ENCODE measurements at regions not wholly inside any gene's neighbourhood (a gene's known extent, or its start where the extent isn't known, plus 50 kb on each side); places are given as distances from the start of the nearest gene placed in this dataset.
"Not testable (repeated sequence)": the region's sequence is repeated elsewhere in the genome, so short reads cannot be mapped to it uniquely, and the experiment has no call there.

DNA sequence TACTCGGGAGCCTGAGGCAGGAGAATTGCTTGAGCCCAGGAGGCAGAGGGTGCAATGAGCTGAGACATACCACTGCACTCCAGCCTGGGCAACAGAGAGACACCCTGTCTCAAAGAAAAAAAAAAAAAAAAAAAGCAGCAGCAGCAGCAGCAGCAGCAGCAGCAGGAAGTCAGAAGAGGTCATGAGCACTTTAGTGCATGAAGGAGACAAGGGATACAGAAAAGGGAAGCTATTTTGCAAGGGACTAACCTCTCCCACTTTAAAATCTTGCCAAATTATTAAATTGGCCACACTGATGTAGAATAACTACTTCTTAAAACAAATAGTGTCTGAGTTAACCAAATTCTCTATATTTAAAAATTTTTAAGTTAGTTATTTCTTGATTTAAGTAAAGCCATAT, 113.4 kb upstream of the PDE1A start:
- no peak overlapping the region for H3K27ac Mint-ChIP-seq
- DNase-seq (ENCODE audit: low spot score): no peak
- H3K36me3 Mint-ChIP-seq (ENCODE audit: low read depth): no peaks in the 10 kb centered on the region
- no peak overlapping the region for H3K4me3 Mint-ChIP-seq
- H3K27me3 Mint-ChIP-seq (ENCODE audit: low read depth): no peaks in the 10 kb centered on the region
- no peaks in the 10 kb centered on the region for H3K9me3 Mint-ChIP-seq
- no peaks in the 10 kb centered on the region for H3K4me1 Mint-ChIP-seq (ENCODE audit: low read depth)

DNA sequence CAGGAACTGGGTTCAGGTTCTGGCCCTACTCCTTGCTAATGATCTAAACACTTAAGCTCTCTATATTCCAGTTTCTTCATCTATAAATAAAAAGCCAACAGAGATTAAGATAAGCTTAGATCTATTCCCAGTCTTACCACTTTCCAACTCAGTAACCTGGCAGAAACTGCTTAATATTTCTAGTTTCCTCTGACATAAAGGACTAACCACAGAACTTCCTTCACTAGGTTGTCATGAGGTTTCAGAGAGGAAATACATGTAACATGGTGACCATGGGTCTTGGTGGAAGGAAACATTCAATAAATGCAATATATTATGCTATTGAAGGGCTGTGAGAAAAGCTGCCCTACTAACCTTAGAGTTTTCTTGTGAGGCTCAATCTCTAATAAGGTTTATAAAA, 114.4 kb upstream of the PDE1A start:
- no peaks in the 10 kb centered on the region for H3K4me1 Mint-ChIP-seq (ENCODE audit: low read depth)
- H3K4me3 Mint-ChIP-seq: no peak overlapping the region
- no peaks in the 10 kb centered on the region for H3K9me3 Mint-ChIP-seq
- DNase-seq (ENCODE audit: low spot score): no peak
- H3K27me3 Mint-ChIP-seq (ENCODE audit: low read depth): no peaks in the 10 kb centered on the region
- H3K27ac Mint-ChIP-seq: no peak overlapping the region
- no peaks in the 10 kb centered on the region for H3K36me3 Mint-ChIP-seq (ENCODE audit: low read depth)

DNA sequence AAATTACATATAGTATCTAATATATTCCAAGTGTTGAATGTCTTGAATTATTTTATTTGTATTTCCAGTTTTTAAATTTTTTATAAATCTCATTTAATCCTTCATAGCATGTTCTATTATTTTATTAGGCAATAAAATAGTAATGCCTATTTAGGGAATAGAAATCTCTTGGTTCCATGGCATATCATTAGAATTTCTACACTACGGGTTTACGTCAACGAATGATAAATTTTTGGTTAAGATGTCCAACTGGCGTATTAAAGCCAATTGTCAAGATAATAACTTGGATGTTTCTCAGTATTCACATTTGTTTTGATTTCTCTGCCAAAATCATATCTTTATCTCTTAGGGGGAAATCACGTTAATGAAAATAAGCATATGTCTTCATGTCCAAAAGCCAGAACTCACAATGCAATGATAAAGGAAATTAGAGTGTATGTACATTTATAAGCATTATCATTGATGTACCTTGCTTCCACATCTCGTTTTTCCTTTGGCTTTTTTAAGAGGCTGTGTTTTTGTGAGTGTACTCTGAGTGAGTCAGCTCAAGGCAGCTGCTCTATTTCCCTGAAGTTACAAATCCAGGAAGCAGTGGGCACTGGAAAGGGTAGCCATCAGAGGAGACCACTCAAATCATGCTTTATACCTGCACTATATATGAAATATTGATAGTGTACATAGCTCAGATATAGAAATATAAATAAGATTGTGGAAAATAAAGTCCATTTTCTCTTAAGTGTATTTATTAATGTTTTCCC, 115.8 kb upstream of the PDE1A start:
- Mint-ChIP-seq H3K9me3 (no peaks in the 10 kb centered on the region), H3K4me3 (no peak overlapping the region), H3K27me3 (ENCODE audit: low read depth) (no peaks in the 10 kb centered on the region), H3K4me1 (ENCODE audit: low read depth) (no peaks in the 10 kb centered on the region), H3K36me3 (ENCODE audit: low read depth) (no peaks in the 10 kb centered on the region), H3K27ac (no peak overlapping the region)
- DNase-seq (ENCODE audit: low spot score): no peak

DNA sequence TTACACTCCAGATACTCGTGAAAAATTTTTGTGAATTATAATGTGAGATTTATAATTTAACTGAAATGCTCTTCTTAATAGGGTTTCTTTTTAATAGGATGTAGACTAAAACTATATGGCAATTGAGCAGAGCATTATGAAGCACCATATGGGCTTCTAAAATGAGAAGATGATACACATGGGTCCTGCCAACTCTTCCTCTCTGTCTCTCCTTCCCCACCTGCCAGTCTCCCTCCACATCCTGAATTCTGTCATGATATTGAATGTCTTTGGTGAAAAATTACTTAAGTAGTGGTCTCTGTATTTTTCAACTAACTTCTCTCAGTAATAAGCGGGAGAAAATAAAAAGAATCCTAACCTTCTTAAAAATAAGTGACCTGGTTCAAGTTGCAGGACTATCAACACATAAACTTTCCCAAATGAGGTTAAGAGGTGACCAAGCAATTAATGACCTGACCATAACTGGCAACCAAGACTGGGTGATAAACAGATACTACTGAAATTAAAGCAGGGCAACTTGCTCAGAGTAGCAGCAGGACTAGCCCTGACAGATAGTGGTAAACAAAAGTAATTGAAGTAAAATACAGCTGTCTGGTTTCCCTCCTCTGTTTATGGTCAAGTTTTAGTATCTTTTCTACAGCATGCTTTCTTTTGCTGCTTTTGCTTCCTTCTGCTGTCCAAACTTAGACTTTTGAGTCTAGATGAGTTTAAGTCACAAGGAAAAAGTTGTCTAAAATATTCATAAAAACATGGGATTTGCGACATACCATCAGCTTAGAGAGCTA, 117.1 kb upstream of the PDE1A start:
- DNase-seq (ENCODE audit: low spot score): no peak
- Mint-ChIP-seq H3K36me3 (ENCODE audit: low read depth) (no peaks in the 10 kb centered on the region), H3K4me1 (ENCODE audit: low read depth) (no peaks in the 10 kb centered on the region), H3K27me3 (ENCODE audit: low read depth) (no peaks in the 10 kb centered on the region), H3K27ac (no peak overlapping the region), H3K4me3 (no peak overlapping the region), H3K9me3 (no peaks in the 10 kb centered on the region)

DNA sequence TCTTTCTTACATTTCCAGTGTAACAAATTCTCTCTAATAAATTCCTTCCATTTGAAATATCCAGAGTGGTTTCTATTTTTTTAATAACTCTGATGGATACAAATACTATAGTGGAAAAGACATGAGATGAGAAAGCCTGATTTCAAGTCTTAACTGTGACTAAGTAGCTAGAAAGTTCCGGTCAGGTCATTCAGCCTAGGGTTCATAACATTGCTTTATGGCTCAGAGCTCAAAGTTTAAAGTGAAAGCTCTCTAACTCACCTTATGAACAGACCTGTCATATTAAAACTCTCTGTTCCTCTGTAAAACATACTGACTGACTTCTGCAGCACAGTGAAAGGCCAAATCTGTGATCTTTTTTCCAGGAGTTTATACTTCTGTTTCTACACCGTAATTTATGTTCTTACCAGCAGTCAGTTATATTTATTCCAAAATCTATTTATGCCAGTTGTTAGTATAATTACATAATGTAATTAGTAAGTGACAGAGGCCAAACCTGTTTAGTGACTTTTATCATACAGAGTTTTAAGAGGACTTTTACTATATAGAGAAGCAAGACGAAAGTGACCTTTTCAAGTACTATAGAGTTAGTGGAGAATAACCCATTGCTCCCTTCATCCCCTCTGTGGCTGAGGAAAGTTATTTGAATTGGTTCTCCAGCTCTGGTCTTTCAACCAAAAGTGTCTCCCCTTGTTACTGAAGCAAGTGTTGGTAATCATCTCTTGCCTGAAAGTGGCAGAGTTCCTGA, 118.8 kb upstream of the PDE1A start:
- H3K36me3 Mint-ChIP-seq (ENCODE audit: low read depth): no peaks in the 10 kb centered on the region
- DNase-seq (ENCODE audit: low spot score): no peak
- no peaks in the 10 kb centered on the region for H3K4me1 Mint-ChIP-seq (ENCODE audit: low read depth)
- no peak overlapping the region for H3K27ac Mint-ChIP-seq
- no peak overlapping the region for H3K4me3 Mint-ChIP-seq
- no peaks in the 10 kb centered on the region for H3K9me3 Mint-ChIP-seq
- no peaks in the 10 kb centered on the region for H3K27me3 Mint-ChIP-seq (ENCODE audit: low read depth)

DNA sequence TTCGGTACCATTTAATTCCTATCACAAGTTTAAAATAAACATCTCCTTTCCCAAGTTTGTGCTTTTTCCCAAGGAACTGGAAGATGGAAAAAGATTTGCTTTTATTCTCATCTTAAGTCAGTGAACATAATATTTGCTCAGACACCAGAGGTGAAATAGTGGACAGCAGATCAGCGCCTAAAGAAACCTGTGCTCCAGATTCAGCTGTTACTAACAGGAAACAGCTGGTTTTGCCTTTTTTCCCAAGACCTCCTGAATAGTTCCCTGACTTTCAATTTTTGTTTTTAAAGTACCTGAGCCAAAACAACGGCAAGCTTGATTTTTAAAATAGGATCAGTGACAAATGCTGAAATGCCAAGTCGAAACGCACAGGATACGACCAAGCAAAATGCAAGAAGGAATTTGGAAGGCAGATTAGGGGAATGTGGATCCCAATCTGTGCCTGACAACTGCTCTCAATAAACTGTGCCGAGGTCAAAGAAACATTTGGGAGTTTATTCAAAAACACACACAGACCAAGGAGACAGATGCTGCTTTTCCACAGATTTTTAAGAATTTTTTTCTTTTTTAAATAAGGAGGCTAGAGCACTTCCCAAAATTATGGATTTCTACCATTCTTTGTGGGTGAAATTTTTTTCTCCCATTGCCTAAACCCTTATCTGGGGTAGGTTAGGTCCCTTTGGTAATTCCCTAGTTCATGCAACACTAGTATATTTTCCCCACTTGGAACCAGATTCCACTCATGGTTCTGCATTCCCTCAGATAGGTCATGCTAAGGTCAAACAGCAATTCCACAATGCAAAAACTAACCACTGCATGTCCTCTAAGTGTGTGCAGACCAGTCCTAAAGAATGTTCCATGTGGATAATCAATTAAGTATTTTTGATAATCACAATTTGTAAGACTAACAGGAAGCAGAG, 121.5 kb upstream of the PDE1A start:
- Mint-ChIP-seq H3K4me3 (no peak overlapping the region), H3K9me3 (no peaks in the 10 kb centered on the region), H3K36me3 (ENCODE audit: low read depth) (no peaks in the 10 kb centered on the region), H3K27ac (no peak overlapping the region), H3K27me3 (ENCODE audit: low read depth) (no peaks in the 10 kb centered on the region), H3K4me1 (ENCODE audit: low read depth) (no peaks in the 10 kb centered on the region)
- no peak for DNase-seq (ENCODE audit: low spot score)

DNA sequence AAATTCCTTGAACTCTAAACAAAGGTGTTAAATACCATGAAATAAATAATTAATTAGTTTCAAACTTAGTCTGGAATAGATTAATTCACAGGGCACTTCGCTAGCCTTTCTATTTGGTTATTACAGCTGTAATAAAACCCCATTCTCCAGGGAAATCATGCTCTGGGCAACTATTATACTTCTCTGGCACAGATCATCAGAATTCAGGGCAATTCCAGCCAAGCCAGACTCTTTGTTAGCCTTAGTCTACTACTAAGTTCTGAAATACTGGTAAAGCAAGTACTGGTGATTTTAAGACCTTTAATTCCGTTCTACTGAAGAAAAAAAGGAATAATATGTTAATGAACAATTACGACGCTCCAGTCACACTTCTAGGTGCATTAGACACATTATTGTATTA, 123.4 kb upstream of the PDE1A start:
- Mint-ChIP-seq H3K9me3 (no peaks in the 10 kb centered on the region), H3K4me1 (ENCODE audit: low read depth) (no peaks in the 10 kb centered on the region), H3K27me3 (ENCODE audit: low read depth) (no peaks in the 10 kb centered on the region), H3K27ac (no peak overlapping the region), H3K4me3 (no peak overlapping the region), H3K36me3 (ENCODE audit: low read depth) (no peaks in the 10 kb centered on the region)
- no peak for DNase-seq (ENCODE audit: low spot score)

DNA sequence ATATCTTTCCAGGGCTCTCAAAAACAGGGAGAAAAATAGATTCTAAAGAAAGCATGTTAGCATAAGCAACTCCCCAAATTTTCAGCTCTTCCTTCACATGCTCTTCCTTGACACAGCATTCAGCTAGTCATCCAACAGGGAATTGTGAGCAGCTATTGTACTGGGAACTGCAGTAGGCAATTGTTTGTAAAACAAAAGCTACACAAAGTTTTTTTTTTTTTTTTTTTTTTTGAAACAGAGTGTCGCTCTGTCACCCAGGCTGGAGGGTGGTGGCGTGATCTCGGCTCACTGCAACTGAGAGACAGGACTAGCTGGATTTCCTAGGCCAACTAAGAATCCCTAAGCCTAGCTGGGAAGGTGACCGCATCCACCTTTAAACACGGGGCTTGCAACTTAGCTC, 125.4 kb upstream of the PDE1A start:
- not testable (repeated sequence) for H3K27me3 Mint-ChIP-seq (ENCODE audit: low read depth); H3K4me1 Mint-ChIP-seq (ENCODE audit: low read depth); H3K4me3 Mint-ChIP-seq; H3K9me3 Mint-ChIP-seq; DNase-seq (ENCODE audit: low spot score); H3K36me3 Mint-ChIP-seq (ENCODE audit: low read depth); H3K27ac Mint-ChIP-seq

DNA sequence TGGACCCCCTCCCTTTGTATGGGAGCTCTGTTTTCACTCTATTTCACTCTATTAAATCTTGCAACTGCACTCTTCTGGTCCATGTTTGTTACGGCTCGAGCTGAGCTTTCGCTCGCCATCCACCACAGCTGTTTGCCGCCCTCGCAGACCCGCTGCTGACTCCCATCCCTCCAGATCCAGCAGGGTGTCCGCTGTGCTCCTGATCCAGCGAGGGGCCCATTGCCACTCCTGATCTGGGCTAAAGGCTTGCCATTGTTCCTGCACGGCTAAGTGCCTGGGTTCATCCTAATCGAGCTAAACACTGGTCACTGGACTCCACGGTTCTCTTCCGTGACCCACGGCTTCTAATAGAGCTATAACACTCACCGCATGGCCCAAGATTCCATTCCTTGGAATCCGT, 125.9 kb upstream of the PDE1A start:
- not testable (repeated sequence) for H3K9me3 Mint-ChIP-seq; H3K27ac Mint-ChIP-seq; DNase-seq (ENCODE audit: low spot score); H3K36me3 Mint-ChIP-seq (ENCODE audit: low read depth); H3K27me3 Mint-ChIP-seq (ENCODE audit: low read depth); H3K4me1 Mint-ChIP-seq (ENCODE audit: low read depth); H3K4me3 Mint-ChIP-seq

DNA sequence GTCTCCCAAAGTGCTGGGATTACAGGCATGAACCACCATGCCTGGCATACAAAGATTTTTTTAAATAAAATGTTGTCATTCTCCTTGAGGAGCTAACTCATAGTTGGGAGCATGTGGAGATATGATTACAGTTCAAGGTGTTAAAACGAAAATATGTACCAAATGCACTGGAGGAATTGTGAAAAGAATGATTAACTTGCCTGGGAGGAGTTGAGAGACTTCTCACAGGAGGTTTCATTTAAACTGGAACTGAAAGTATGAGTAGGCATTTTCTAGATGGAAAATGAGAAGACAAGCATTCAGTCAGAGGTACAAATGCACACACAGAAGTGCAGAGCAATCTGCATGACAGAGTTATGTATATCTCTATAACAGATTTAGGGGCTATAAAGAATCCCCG, 126.6 kb upstream of the PDE1A start:
- Mint-ChIP-seq H3K9me3 (no peaks in the 10 kb centered on the region), H3K4me3 (no peak overlapping the region), H3K27me3 (ENCODE audit: low read depth) (no peaks in the 10 kb centered on the region), H3K36me3 (ENCODE audit: low read depth) (no peaks in the 10 kb centered on the region), H3K4me1 (ENCODE audit: low read depth) (no peaks in the 10 kb centered on the region), H3K27ac (no peak overlapping the region)
- no peak for DNase-seq (ENCODE audit: low spot score)

DNA sequence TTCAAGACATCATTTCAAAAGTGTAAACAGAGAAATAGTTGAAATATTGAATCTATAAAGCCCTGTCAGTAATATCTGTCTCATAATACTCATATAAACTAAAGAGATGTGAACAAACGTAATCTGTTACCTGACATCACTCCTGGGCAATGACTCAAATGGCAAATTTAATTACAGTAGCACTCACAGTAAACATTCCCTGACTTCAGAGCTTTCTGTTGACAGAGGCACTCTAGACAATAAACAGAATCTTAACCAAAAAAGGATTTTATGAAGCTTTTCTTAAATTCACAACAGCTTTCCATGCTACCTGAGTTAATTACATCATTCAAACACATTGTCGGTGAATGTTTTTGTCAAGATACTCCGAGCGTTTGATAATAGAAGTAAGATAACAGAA, 128.1 kb upstream of the PDE1A start:
- no peak overlapping the region for H3K4me3 Mint-ChIP-seq
- H3K4me1 Mint-ChIP-seq (ENCODE audit: low read depth): no peaks in the 10 kb centered on the region
- no peak for DNase-seq (ENCODE audit: low spot score)
- no peak overlapping the region for H3K27ac Mint-ChIP-seq
- H3K36me3 Mint-ChIP-seq (ENCODE audit: low read depth): no peaks in the 10 kb centered on the region
- no peaks in the 10 kb centered on the region for H3K27me3 Mint-ChIP-seq (ENCODE audit: low read depth)
- no peaks in the 10 kb centered on the region for H3K9me3 Mint-ChIP-seq

DNA sequence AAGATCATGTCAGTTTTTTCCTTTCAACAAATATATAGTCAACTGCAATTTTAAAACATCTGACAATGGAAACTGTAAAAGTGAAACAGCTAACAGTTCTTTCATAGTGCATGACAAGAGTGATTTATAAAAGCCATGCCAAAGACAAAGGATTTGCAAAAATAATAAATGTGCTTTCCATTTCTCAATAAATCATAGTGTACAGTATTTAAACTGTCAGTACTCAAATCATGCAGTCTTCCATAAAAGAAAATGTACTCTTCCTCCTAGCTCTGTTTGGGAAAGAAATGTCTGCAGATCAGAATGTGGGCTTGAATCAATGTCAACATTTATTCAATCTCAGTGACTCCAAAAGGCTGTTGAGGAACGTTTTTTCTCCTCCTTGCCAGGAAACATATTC, 131.7 kb upstream of the PDE1A start:
- DNase-seq (ENCODE audit: low spot score): no peak
- H3K27ac Mint-ChIP-seq: no peak overlapping the region
- H3K4me3 Mint-ChIP-seq: no peak overlapping the region
- H3K4me1 Mint-ChIP-seq (ENCODE audit: low read depth): no peaks in the 10 kb centered on the region
- H3K27me3 Mint-ChIP-seq (ENCODE audit: low read depth): no peaks in the 10 kb centered on the region
- H3K36me3 Mint-ChIP-seq (ENCODE audit: low read depth): no peaks in the 10 kb centered on the region
- no peaks in the 10 kb centered on the region for H3K9me3 Mint-ChIP-seq

DNA sequence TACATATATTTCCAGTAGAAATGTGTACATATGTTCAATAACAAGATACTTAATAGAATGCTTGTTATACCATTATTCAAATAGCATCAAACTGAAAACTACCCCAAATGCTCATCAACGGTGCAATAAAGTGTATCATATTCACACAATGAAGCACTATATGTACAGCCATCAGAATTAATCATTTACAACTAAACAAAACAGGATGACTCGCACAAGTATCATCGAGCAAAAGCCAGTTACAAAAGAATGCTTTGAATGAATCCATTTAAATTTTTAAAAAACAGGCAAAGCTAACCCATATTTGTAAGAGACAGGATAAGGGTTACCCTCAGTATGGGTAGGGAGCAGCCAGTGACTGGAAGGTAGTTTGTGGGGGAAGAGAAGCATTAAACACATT, 132.8 kb upstream of the PDE1A start:
- no peak for DNase-seq (ENCODE audit: low spot score)
- H3K27ac Mint-ChIP-seq: no peak overlapping the region
- no peaks in the 10 kb centered on the region for H3K27me3 Mint-ChIP-seq (ENCODE audit: low read depth)
- H3K4me3 Mint-ChIP-seq: no peak overlapping the region
- no peaks in the 10 kb centered on the region for H3K4me1 Mint-ChIP-seq (ENCODE audit: low read depth)
- H3K9me3 Mint-ChIP-seq: no peaks in the 10 kb centered on the region
- no peaks in the 10 kb centered on the region for H3K36me3 Mint-ChIP-seq (ENCODE audit: low read depth)

All from T-helper 2 cell treated with Interferon-gamma antibody and Interleukin-4, amounts not matched to agents 5 μg/mL and 100 μg/mL, for 36 hours (primary cell).